NT2/D1 (cell line): ENCODE measurements at regions not wholly inside any gene's neighbourhood (a gene's known extent, or its start where the extent isn't known, plus 50 kb on each side); places are given as distances from the start of the nearest gene placed in this dataset.

Experiments
- SUZ12 ChIP-seq: IDR thresholded peaks from 2 replicates; pipeline ENCODE4 v1.6.1; 2011; ENCODE audit not compliant: insufficient read length, insufficient read depth; ENCODE audit errors: extremely low read depth
- YY1 ChIP-seq: IDR thresholded peaks from 2 replicates; pipeline ENCODE4 v1.6.1; 2011; ENCODE audit not compliant: insufficient read length, insufficient read depth
- ZNF274 ChIP-seq: IDR thresholded peaks from 2 replicates; pipeline ENCODE4 v1.6.1; 2011; ENCODE audit warnings: mild to moderate bottlenecking, low read depth, low read length

DNA sequence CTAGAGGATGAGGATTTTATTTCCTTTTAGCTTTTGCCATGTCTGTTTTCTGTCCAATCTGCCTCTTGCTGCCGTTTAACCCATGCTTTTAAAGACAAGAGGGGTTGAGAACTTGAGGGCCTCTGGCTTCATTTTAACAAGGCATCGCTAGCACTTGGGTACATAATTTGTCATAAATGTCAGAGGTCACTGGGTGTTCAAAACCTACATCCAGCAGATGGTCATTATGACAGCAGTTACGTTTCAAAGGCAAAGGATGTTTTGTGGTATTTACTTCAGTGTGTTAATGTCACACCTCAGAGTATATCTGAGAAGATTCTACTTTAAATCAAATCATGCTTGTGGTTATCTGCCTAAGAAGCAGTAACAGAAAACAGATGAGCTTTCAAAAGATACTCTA lies 918.3 kb downstream of the NR2F1-AS1 start:
- TF ChIP-seq YY1: no peak
- TF ChIP-seq SUZ12: no peak
- no peak for TF ChIP-seq ZNF274
